ENCODE measurements at regions not wholly inside any gene's neighbourhood (a gene's known extent, or its start where the extent isn't known, plus 50 kb on each side); places are given as distances from the start of the nearest gene placed in this dataset.

DNA sequence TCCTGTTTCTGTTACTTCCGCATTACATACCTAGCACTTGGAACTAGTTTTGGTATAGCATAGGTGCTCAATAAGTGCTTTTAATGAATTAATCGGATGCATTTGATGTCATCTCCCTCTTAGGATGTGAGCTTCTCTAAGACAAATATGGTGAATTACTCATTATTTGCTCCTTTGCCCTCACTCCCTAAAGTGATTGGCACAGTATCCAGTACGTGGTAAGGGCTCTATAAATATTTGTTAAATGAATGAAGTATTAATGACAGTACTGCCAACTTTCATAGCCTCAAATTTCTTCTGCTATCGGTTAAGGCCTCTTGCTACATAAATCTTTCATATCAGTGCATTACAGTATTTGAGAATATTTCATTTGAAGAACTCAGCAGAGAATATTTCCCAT lies 75.9 kb upstream of the ARID5B start:
- TF ChIP-seq, protein P1, sequence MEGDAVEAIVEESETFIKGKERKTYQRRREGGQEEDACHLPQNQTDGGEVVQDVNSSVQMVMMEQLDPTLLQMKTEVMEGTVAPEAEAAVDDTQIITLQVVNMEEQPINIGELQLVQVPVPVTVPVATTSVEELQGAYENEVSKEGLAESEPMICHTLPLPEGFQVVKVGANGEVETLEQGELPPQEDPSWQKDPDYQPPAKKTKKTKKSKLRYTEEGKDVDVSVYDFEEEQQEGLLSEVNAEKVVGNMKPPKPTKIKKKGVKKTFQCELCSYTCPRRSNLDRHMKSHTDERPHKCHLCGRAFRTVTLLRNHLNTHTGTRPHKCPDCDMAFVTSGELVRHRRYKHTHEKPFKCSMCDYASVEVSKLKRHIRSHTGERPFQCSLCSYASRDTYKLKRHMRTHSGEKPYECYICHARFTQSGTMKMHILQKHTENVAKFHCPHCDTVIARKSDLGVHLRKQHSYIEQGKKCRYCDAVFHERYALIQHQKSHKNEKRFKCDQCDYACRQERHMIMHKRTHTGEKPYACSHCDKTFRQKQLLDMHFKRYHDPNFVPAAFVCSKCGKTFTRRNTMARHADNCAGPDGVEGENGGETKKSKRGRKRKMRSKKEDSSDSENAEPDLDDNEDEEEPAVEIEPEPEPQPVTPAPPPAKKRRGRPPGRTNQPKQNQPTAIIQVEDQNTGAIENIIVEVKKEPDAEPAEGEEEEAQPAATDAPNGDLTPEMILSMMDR (IDR thresholded peaks at IDR 0.05; ENCODE audit: insufficient read depth, low read length): no peak
- no peak for TF ChIP-seq POLR2AphosphoS5 (IDR thresholded peaks at IDR 0.05; ENCODE audit: low read depth)
- TF ChIP-seq GABPA (IDR thresholded peaks at IDR 0.05; ENCODE audit: low read depth): no peak
- TF ChIP-seq REST (IDR thresholded peaks at IDR 0.05; ENCODE audit: insufficient replicate concordance, low read depth): no peak
